ENCODE measurements at regions not wholly inside any gene's neighbourhood (a gene's known extent, or its start where the extent isn't known, plus 50 kb on each side); places are given as distances from the start of the nearest gene placed in this dataset.

- no peak for ATAC-seq
- TF ChIP-seq ZNF565 (CRISPR knock-in tag; conservative IDR thresholded peaks at IDR 0.05; ENCODE audit: low read depth) (no peak), OSR1 (CRISPR knock-in tag; IDR thresholded peaks at IDR 0.05) (no peak), CREB5 (CRISPR knock-in tag; IDR thresholded peaks at IDR 0.05; ENCODE audit: low read depth) (no peak), CSRNP3 (CRISPR knock-in tag; IDR thresholded peaks at IDR 0.05) (no peak), ZNF8 (CRISPR knock-in tag; IDR thresholded peaks at IDR 0.05) (no peak), ZC3H10 (CRISPR knock-in tag; IDR thresholded peaks at IDR 0.05) (no peak), ZFP3 (CRISPR knock-in tag; IDR thresholded peaks at IDR 0.05) (no peak), SNAI2 (CRISPR knock-in tag; IDR thresholded peaks at IDR 0.05) (no peak), CSDC2 (CRISPR knock-in tag; IDR thresholded peaks at IDR 0.05) (no peak), ZFP30 (CRISPR knock-in tag; IDR thresholded peaks at IDR 0.05) (no peak), PATZ1 (CRISPR knock-in tag; IDR thresholded peaks at IDR 0.05; ENCODE audit: borderline replicate concordance) (no peak), BACH2 (CRISPR knock-in tag; IDR thresholded peaks at IDR 0.05; ENCODE audit: borderline replicate concordance) (no peak), PPARA (CRISPR knock-in tag; IDR thresholded peaks at IDR 0.05; ENCODE audit: borderline replicate concordance) (no peak), TCF4 (CRISPR knock-in tag; IDR thresholded peaks at IDR 0.05; ENCODE audit: borderline replicate concordance) (no peak), RARB (CRISPR knock-in tag; IDR thresholded peaks at IDR 0.05) (no peak), TSHZ2 (CRISPR knock-in tag; IDR thresholded peaks at IDR 0.05) (no peak), ISL1 (CRISPR knock-in tag; IDR thresholded peaks at IDR 0.05) (no peak), GLIS3 (CRISPR knock-in tag; IDR thresholded peaks at IDR 0.05) (no peak)
Observed at GRCh38 chr15:60076045-60076444, 71.9 kb downstream of the FOXB1 start.

- no peak for ATAC-seq
- TF ChIP-seq CREB5 (CRISPR knock-in tag; IDR thresholded peaks at IDR 0.05; ENCODE audit: low read depth) (no peak), ZNF565 (CRISPR knock-in tag; conservative IDR thresholded peaks at IDR 0.05; ENCODE audit: low read depth) (no peak), TSHZ2 (CRISPR knock-in tag; IDR thresholded peaks at IDR 0.05) (no peak), PPARA (CRISPR knock-in tag; IDR thresholded peaks at IDR 0.05; ENCODE audit: borderline replicate concordance) (no peak), PATZ1 (CRISPR knock-in tag; IDR thresholded peaks at IDR 0.05; ENCODE audit: borderline replicate concordance) (no peak), CSRNP3 (CRISPR knock-in tag; IDR thresholded peaks at IDR 0.05) (no peak), ZFP3 (CRISPR knock-in tag; IDR thresholded peaks at IDR 0.05) (no peak), ZFP30 (CRISPR knock-in tag; IDR thresholded peaks at IDR 0.05) (no peak), ZC3H10 (CRISPR knock-in tag; IDR thresholded peaks at IDR 0.05) (no peak), ISL1 (CRISPR knock-in tag; IDR thresholded peaks at IDR 0.05) (no peak), ZNF8 (CRISPR knock-in tag; IDR thresholded peaks at IDR 0.05) (no peak), TCF4 (CRISPR knock-in tag; IDR thresholded peaks at IDR 0.05; ENCODE audit: borderline replicate concordance) (no peak), TOX (CRISPR knock-in tag; IDR thresholded peaks at IDR 0.05; ENCODE audit: borderline replicate concordance) (no peak), OSR1 (CRISPR knock-in tag; IDR thresholded peaks at IDR 0.05) (no peak), ESRRG (CRISPR knock-in tag; IDR thresholded peaks at IDR 0.05) (no peak), RARB (CRISPR knock-in tag; IDR thresholded peaks at IDR 0.05) (no peak), CSDC2 (CRISPR knock-in tag; IDR thresholded peaks at IDR 0.05) (no peak), BACH2 (CRISPR knock-in tag; IDR thresholded peaks at IDR 0.05; ENCODE audit: borderline replicate concordance) (no peak), GLIS3 (CRISPR knock-in tag; IDR thresholded peaks at IDR 0.05) (no peak)
Observed at GRCh38 chr15:60076582-60077276, 72.6 kb downstream of the FOXB1 start.
